Chondrocyte (in vitro differentiated cells): ENCODE measurements at regions not wholly inside any gene's neighbourhood (a gene's known extent, or its start where the extent isn't known, plus 50 kb on each side); places are given as distances from the start of the nearest gene placed in this dataset.

ENCODE experiments used
- DNase-seq: peaks from one replicate; pipeline ENCODE4 v3.0.0; 2021; ENCODE audit warnings: mixed read lengths, low spot score
- H3K27ac Mint-ChIP-seq: one replicate; pipeline ENCODE4 v1.8.0; 2021; ENCODE audit warnings: mild to moderate bottlenecking, moderate library complexity, mixed read lengths; ENCODE audit not compliant: unreplicated experiment
- H3K27me3 Mint-ChIP-seq: 2 replicates; pipeline ENCODE4 v1.8.0; 2021; ENCODE audit warnings: low read depth, mixed read lengths
- H3K36me3 Mint-ChIP-seq: 2 replicates; pipeline ENCODE4 v1.8.0; 2021; ENCODE audit warnings: low read depth, mixed read lengths
- H3K4me1 Mint-ChIP-seq: 2 replicates; pipeline ENCODE4 v1.8.0; 2021; ENCODE audit warnings: low read depth, mild to moderate bottlenecking, mixed read lengths
- H3K4me3 Mint-ChIP-seq: one replicate; pipeline ENCODE4 v1.8.0; 2021; ENCODE audit warnings: mild to moderate bottlenecking, moderate library complexity, mixed read lengths; ENCODE audit not compliant: unreplicated experiment
- H3K9me3 Mint-ChIP-seq: 2 replicates; pipeline ENCODE4 v1.8.0; 2021; ENCODE audit warnings: low read depth, mixed read lengths
- TF ChIP-seq, protein P1 (sequence below): fragments of 200-600 bp; sonication (generic); IDR thresholded peaks from 2 replicates; pipeline ENCODE4 v1.5.0; 2021; ENCODE audit warnings: antibody characterized with exemption, mild to moderate bottlenecking, moderate library complexity

DNA sequence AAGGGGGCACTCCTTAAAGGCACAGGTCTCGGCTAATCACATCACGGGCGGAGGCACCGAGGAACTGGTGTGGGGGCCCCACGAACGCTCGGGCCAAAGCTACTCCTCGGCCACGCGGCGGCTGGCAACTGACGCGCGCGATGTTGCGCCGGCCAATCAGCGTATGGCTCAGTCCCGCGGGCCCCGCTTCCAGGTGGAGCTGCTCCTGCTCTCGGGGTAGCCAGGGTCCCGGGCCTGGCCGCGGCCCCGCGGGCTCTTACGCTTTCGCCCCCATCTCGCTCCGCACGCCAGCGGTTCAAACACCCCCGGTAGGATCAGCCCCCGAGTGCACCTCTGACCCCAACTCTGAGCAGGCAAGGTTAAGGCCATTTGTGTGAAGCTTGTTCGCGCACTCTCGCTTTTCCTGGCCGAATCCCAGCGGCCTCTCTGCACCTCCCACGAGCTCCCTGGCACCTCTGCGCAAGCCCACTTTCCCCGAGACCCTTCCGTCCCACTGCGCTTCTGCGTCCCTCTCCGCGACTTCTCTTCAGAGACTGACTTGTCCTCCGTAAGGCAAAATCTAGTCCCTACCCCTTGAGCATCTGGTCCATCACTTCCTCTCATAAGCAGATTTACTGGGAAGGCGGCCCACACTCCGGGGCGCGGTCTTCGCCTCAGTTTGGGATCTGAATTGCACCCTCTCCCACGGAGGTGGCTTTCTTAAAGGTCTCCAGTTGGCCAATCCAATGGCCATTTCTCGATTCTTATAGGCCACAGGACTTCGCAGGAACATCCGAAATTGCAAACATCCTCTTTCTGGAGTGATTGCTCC lies 200.9 kb upstream of the TBX20 start:
- H3K27me3 Mint-ChIP-seq, result peaks cover 4% of the 10 kb centered on the region
- H3K4me3 Mint-ChIP-seq, result no peak overlapping the region
- H3K36me3 Mint-ChIP-seq, result no peaks in the 10 kb centered on the region
- TF ChIP-seq, protein P1, sequence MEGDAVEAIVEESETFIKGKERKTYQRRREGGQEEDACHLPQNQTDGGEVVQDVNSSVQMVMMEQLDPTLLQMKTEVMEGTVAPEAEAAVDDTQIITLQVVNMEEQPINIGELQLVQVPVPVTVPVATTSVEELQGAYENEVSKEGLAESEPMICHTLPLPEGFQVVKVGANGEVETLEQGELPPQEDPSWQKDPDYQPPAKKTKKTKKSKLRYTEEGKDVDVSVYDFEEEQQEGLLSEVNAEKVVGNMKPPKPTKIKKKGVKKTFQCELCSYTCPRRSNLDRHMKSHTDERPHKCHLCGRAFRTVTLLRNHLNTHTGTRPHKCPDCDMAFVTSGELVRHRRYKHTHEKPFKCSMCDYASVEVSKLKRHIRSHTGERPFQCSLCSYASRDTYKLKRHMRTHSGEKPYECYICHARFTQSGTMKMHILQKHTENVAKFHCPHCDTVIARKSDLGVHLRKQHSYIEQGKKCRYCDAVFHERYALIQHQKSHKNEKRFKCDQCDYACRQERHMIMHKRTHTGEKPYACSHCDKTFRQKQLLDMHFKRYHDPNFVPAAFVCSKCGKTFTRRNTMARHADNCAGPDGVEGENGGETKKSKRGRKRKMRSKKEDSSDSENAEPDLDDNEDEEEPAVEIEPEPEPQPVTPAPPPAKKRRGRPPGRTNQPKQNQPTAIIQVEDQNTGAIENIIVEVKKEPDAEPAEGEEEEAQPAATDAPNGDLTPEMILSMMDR, result no peak
- no peak for DNase-seq
- peaks cover 6% of the 10 kb centered on the region for H3K9me3 Mint-ChIP-seq
- no peak overlapping the region for H3K27ac Mint-ChIP-seq
- H3K4me1 Mint-ChIP-seq, result no peaks in the 10 kb centered on the region

DNA sequence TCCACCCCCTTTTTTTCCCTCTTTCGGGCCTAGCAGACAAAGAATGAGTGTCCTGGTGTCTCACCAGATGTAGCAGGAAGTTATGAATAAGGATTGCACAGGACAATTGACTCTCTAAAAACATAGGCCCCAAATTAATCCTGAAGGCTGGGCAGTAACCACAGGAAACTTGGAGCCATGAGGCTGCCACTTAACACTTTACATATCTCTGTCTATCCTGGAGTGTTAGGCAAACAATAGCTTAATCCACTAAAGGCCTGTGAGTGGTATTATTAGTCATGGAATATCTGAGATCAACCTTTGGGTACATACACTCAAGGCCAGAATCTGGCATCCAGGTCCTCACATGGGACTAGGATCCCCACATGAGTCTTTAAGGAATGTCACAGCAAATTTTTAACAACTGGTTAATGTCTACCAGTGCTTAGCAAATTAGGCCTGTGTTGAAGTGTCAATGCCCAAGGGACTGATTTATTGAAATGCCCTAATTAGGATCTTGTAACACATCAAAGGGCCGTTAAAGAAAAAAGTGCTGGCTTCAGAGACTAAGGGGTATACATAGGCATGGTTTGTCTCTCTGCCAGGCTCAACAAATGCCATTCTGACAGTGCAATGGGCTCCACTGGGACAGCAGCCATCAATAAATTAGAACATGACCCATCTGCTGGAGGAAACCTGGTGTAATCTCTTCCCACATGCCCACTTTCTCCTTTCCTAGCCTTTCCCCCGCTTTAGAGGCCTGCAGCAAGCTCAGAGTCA lies 196.7 kb upstream of the TBX20 start:
- Mint-ChIP-seq H3K4me1 (no peaks in the 10 kb centered on the region), H3K9me3 (no peaks in the 10 kb centered on the region), H3K4me3 (no peak overlapping the region), H3K36me3 (no peaks in the 10 kb centered on the region), H3K27ac (no peak overlapping the region), H3K27me3 (peaks cover 13% of the 10 kb centered on the region)
- TF ChIP-seq, protein P1, result no peak
- DNase-seq, result no peak

DNA sequence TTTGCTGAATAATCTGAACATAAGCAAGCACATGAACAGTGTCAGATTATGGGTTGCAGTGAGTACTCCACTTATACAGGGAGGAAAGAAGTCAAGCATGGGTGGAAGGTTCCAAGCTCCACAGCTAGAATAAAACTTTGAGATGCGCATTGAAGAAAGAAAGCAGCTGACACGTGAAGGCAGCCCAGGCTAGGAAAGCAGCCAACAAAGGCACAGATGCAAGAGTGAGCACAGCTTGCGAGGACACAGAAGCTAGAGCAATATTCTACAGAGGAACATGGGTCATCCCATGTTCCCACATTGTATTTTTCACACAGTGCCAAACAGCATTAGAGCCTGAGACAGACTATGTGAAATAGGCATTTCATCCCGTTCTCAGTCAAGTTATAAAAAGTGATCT lies 194.6 kb upstream of the TBX20 start:
- no peak for DNase-seq
- Mint-ChIP-seq H3K4me1 (no peaks in the 10 kb centered on the region), H3K9me3 (no peaks in the 10 kb centered on the region), H3K36me3 (no peaks in the 10 kb centered on the region), H3K27me3 (peaks cover 13% of the 10 kb centered on the region), H3K4me3 (no peak overlapping the region), H3K27ac (no peak overlapping the region)
- TF ChIP-seq, protein P1, result no peak

DNA sequence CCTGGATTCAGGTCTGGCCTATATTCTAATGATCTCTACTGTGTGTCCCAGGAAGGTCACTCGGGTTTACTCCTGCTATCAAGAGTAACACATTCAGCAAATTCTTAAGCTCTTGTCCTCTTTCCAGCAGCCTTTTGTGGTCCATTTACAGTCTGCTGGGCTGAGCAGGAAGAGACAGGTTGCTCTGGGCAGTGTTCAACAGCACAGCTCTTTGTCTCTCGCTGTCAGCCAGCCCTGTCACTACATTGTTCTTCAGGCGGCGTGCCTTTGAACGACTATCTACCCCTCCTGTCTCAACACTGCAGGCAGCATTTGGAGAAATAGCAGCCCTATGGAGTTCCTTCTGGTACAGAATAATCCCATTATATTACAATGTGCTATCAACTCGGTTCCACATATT lies 192.2 kb upstream of the TBX20 start:
- Mint-ChIP-seq H3K4me1 (no peaks in the 10 kb centered on the region), H3K27ac (no peak overlapping the region), H3K36me3 (no peaks in the 10 kb centered on the region), H3K27me3 (peaks cover 16% of the 10 kb centered on the region), H3K4me3 (no peak overlapping the region), H3K9me3 (no peaks in the 10 kb centered on the region)
- DNase-seq, result no peak
- TF ChIP-seq, protein P1, result no peak

DNA sequence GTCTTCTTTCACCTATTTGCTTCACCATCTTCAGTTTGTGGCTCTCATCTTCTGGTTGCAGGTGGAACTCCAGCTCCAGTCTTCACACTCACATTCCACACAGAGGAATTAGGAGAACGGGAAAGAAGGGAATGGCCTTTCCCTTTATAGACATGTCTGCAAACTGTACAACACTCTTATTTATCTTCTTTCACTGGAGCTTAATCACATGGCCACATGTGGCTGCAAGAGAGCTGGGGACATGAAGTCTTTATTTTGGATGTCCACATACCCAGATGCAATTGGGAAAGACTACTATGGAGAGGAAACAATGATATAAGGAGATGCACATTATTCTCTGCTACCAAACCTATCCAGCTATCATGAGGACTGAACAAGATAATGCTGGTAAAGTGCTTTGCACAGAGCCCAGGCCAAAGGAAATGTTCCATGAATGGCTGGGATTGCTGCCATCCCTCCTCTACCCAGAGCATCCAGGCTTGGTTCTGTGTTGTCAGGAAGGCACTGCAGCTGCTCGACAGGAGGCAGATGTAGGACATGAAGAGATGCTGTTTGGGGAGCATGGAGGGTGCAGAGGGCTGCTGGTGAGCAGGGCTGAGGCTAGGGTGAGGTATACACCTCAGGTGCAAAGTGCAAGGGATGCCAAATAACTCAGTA lies 183.8 kb upstream of the TBX20 start:
- DNase-seq, result no peak
- Mint-ChIP-seq H3K27me3 (peaks cover 5% of the 10 kb centered on the region), H3K4me3 (no peak overlapping the region), H3K4me1 (no peaks in the 10 kb centered on the region), H3K9me3 (peaks cover 6% of the 10 kb centered on the region), H3K27ac (no peak overlapping the region), H3K36me3 (no peaks in the 10 kb centered on the region)
- TF ChIP-seq, protein P1, result no peak
